WTC11 (cell line): ENCODE measurements at regions not wholly inside any gene's neighbourhood (a gene's known extent, or its start where the extent isn't known, plus 50 kb on each side); places are given as distances from the start of the nearest gene placed in this dataset.

ENCODE experiments used
- ATAC-seq: fragments of 200-7000 bp; cut with Tn5 transposase; 2 replicates; pipeline ENCODE4 v1.10.0; 2021; ENCODE audit warnings: mild to moderate bottlenecking, moderate library complexity
- CTCF ChIA-PET: fragments of 300-600 bp; sonication (Branson Sonifier 250); formaldehyde crosslinking; loops from one replicate; lab custom pipeline; 2021; ENCODE audit warnings: antibody characterized with exemption; lab: Charles Lee
- POLR2A ChIA-PET: fragments of 350-600 bp; sonication (Branson Sonifier 250); formaldehyde crosslinking; loops from one replicate; lab custom pipeline; 2021; ENCODE audit warnings: antibody characterized with exemption; lab: Charles Lee
- DNase-seq: peaks from one replicate; pipeline ENCODE4 v3.0.0; 2021; ENCODE audit warnings: low spot score
- H3K27ac Mint-ChIP-seq: 2 replicates; pipeline ENCODE4 v1.8.0; 2021; ENCODE audit warnings: mixed read lengths
- H3K27me3 Mint-ChIP-seq: 2 replicates; pipeline ENCODE4 v1.8.0; 2021; ENCODE audit warnings: low read depth, mild to moderate bottlenecking, moderate library complexity, mixed read lengths
- H3K36me3 Mint-ChIP-seq: 2 replicates; pipeline ENCODE4 v1.8.0; 2021; ENCODE audit warnings: mixed read lengths
- H3K4me1 Mint-ChIP-seq: 2 replicates; pipeline ENCODE4 v1.8.0; 2022; ENCODE audit warnings: mixed read lengths
- H3K4me3 Mint-ChIP-seq: 2 replicates; pipeline ENCODE4 v1.8.0; 2021; ENCODE audit warnings: mild to moderate bottlenecking, moderate library complexity, mixed read lengths
- H3K9me3 Mint-ChIP-seq: 2 replicates; pipeline ENCODE4 v1.8.0; 2021; ENCODE audit warnings: mixed read lengths
- ATF1 ChIP-seq: sonication (generic); formaldehyde crosslinking; IDR thresholded peaks from 2 replicates; pipeline ENCODE4 v1.8.1; 2023; ENCODE audit warnings: mild to moderate bottlenecking, moderate library complexity, missing genetic modification reagents
- ATF3 ChIP-seq: sonication (generic); formaldehyde crosslinking; conservative IDR thresholded peaks from 2 replicates; pipeline ENCODE4 v1.8.1; 2022; ENCODE audit warnings: mild to moderate bottlenecking, missing genetic modification reagents
- E2F4 ChIP-seq: sonication (generic); formaldehyde crosslinking; IDR thresholded peaks from 2 replicates; pipeline ENCODE4 v1.8.1; 2022; ENCODE audit warnings: low read depth, mild to moderate bottlenecking, moderate library complexity, missing genetic modification reagents, borderline replicate concordance
- ETV6 ChIP-seq: sonication (generic); formaldehyde crosslinking; IDR thresholded peaks from 2 replicates; pipeline ENCODE4 v1.8.1; 2022; ENCODE audit warnings: mild to moderate bottlenecking, missing genetic modification reagents
- FOXJ3 ChIP-seq: sonication (generic); formaldehyde crosslinking; IDR thresholded peaks from 2 replicates; pipeline ENCODE4 v1.9.0; 2021; ENCODE audit warnings: missing genetic modification reagents, mild to moderate bottlenecking, borderline replicate concordance
- FOXP1 ChIP-seq: sonication (generic); formaldehyde crosslinking; IDR thresholded peaks from 2 replicates; pipeline ENCODE4 v1.8.0; 2022; ENCODE audit warnings: missing genetic modification reagents, mild to moderate bottlenecking, moderate library complexity, borderline replicate concordance
- GTF2I ChIP-seq: fragments of 250-450 bp; sonication (Bioruptor Pico); conservative IDR thresholded peaks from 2 replicates; pipeline ENCODE4 v1.4.0; 2021; ENCODE audit warnings: mild to moderate bottlenecking
- MXD4 ChIP-seq: fragments of 250-450 bp; sonication (Bioruptor Pico); IDR thresholded peaks from 2 replicates; pipeline ENCODE4 v1.8.0; 2021; ENCODE audit warnings: mild to moderate bottlenecking, moderate library complexity, borderline replicate concordance
- SMAD3 ChIP-seq: sonication (generic); formaldehyde crosslinking; IDR thresholded peaks from 2 replicates; pipeline ENCODE4 v1.8.0; 2022; ENCODE audit warnings: missing genetic modification reagents, mild to moderate bottlenecking, borderline replicate concordance
- TCF7 ChIP-seq: sonication (generic); formaldehyde crosslinking; IDR thresholded peaks from 2 replicates; pipeline ENCODE4 v1.8.0; 2022; ENCODE audit warnings: mild to moderate bottlenecking, low read depth, missing genetic modification reagents, moderate library complexity
- ZNF317 ChIP-seq: sonication (generic); formaldehyde crosslinking; IDR thresholded peaks from 2 replicates; pipeline ENCODE4 v1.8.1; 2023; ENCODE audit warnings: low read depth, mild to moderate bottlenecking, moderate library complexity, missing genetic modification reagents, borderline replicate concordance
- ZNF512 ChIP-seq: sonication (generic); formaldehyde crosslinking; IDR thresholded peaks from 2 replicates; pipeline ENCODE4 v1.8.1; 2022; ENCODE audit warnings: missing genetic modification reagents, borderline replicate concordance
- ZNF532 ChIP-seq: fragments of 250-450 bp; sonication (Bioruptor Pico); IDR thresholded peaks from 2 replicates; pipeline ENCODE4 v1.9.0; 2021; ENCODE audit warnings: mild to moderate bottlenecking, borderline replicate concordance
- TF ChIP-seq, protein P1 (sequence below): sonication (generic); formaldehyde crosslinking; IDR thresholded peaks from 2 replicates; pipeline ENCODE4 v1.8.0; 2022; ENCODE audit warnings: mild to moderate bottlenecking, missing genetic modification reagents
- TF ChIP-seq, protein P2 (sequence below): fragments of 250-450 bp; sonication (Bioruptor Pico); IDR thresholded peaks from 2 replicates; pipeline ENCODE4 v1.9.0; 2021; ENCODE audit warnings: mild to moderate bottlenecking
- TF ChIP-seq, protein P3 (sequence below): sonication (generic); formaldehyde crosslinking; IDR thresholded peaks from 2 replicates; pipeline ENCODE4 v1.8.1; 2023; ENCODE audit warnings: mild to moderate bottlenecking, missing genetic modification reagents
- TF ChIP-seq, protein P4 (sequence below): fragments of 200-600 bp; IDR thresholded peaks from 2 replicates; pipeline ENCODE4 v1.8.0; 2022; ENCODE audit warnings: antibody characterized with exemption
- TF ChIP-seq, protein P5 (sequence below): fragments of 250-450 bp; sonication (Bioruptor Pico); conservative IDR thresholded peaks from 2 replicates; pipeline ENCODE4 v1.9.0; 2021; ENCODE audit warnings: mild to moderate bottlenecking

DNA sequence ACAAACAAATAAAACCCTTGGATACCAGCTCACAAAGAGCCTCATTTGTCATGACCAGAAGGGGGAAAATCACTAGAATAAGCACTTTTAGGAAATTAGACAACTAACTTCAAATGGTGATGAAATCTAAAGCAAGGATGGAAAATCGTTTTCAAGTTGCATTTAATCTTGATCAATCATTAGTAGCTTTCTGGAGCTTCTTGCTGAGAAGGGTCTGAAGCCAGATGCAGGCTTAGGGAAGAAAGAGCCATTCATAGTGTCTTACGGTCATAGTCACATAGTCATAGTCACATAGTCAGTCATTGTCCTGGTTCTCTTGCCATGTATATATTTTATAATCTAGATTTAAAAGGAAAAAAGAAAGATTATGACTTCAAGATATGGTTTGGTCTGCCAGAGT lies 610.5 kb downstream of the ACTL7B start (continued):
- TF ChIP-seq ATF3 (CRISPR knock-in tag) (no peak), ATF1 (no peak), MXD4 (CRISPR knock-in tag) (no peak), TCF7 (CRISPR knock-in tag) (no peak), GTF2I (CRISPR knock-in tag) (no peak), FOXP1 (CRISPR knock-in tag) (no peak)
- TF ChIP-seq, protein P1, sequence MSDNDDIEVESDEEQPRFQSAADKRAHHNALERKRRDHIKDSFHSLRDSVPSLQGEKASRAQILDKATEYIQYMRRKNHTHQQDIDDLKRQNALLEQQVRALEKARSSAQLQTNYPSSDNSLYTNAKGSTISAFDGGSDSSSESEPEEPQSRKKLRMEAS (CRISPR knock-in tag), result no peak
- TF ChIP-seq, protein P2, sequence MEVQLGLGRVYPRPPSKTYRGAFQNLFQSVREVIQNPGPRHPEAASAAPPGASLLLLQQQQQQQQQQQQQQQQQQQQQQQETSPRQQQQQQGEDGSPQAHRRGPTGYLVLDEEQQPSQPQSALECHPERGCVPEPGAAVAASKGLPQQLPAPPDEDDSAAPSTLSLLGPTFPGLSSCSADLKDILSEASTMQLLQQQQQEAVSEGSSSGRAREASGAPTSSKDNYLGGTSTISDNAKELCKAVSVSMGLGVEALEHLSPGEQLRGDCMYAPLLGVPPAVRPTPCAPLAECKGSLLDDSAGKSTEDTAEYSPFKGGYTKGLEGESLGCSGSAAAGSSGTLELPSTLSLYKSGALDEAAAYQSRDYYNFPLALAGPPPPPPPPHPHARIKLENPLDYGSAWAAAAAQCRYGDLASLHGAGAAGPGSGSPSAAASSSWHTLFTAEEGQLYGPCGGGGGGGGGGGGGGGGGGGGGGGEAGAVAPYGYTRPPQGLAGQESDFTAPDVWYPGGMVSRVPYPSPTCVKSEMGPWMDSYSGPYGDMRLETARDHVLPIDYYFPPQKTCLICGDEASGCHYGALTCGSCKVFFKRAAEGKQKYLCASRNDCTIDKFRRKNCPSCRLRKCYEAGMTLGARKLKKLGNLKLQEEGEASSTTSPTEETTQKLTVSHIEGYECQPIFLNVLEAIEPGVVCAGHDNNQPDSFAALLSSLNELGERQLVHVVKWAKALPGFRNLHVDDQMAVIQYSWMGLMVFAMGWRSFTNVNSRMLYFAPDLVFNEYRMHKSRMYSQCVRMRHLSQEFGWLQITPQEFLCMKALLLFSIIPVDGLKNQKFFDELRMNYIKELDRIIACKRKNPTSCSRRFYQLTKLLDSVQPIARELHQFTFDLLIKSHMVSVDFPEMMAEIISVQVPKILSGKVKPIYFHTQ (CRISPR knock-in tag), result no peak

DNA sequence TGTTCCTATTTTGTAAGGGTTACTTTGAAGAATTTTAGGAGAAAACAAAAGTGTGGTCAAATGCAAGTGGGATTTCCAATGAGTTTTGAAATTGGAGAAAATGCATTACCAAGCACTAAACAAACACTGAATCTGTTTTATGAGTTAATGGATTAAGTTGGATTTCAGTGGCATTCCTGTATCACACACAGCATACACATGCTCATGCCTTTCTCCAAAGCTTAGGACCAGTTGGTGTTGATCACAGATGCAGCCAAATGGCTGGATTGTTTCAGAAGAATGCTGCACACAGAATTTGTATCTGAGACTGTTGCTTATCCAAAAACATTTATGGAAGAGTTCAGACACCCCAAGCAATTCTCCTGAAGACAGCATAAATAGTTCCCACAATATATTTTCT lies 611.1 kb downstream of the ACTL7B start:
- H3K4me1 Mint-ChIP-seq, result peaks cover 8% of the 10 kb centered on the region
- H3K9me3 Mint-ChIP-seq, result peaks cover 4% of the 10 kb centered on the region
- ATAC-seq, result no peak
- no peaks in the 10 kb centered on the region for H3K27me3 Mint-ChIP-seq
- ChIA-PET POLR2A (no interaction called here), CTCF (no interaction called here)
- no peak overlapping the region for H3K27ac Mint-ChIP-seq
- H3K36me3 Mint-ChIP-seq, result no peaks in the 10 kb centered on the region
- no peak for DNase-seq
- no peak overlapping the region for H3K4me3 Mint-ChIP-seq
- TF ChIP-seq SMAD3 (CRISPR knock-in tag) (no peak), ZNF532 (CRISPR knock-in tag) (no peak), ETV6 (no peak), ATF1 (no peak), ZNF512 (CRISPR knock-in tag) (no peak), FOXJ3 (no peak), E2F4 (no peak), ZNF317 (CRISPR knock-in tag) (no peak)
- TF ChIP-seq, protein P3, sequence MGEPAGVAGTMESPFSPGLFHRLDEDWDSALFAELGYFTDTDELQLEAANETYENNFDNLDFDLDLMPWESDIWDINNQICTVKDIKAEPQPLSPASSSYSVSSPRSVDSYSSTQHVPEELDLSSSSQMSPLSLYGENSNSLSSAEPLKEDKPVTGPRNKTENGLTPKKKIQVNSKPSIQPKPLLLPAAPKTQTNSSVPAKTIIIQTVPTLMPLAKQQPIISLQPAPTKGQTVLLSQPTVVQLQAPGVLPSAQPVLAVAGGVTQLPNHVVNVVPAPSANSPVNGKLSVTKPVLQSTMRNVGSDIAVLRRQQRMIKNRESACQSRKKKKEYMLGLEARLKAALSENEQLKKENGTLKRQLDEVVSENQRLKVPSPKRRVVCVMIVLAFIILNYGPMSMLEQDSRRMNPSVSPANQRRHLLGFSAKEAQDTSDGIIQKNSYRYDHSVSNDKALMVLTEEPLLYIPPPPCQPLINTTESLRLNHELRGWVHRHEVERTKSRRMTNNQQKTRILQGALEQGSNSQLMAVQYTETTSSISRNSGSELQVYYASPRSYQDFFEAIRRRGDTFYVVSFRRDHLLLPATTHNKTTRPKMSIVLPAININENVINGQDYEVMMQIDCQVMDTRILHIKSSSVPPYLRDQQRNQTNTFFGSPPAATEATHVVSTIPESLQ (CRISPR knock-in tag), result no peak
- TF ChIP-seq, protein P1 (CRISPR knock-in tag), result no peak
- TF ChIP-seq, protein P4, sequence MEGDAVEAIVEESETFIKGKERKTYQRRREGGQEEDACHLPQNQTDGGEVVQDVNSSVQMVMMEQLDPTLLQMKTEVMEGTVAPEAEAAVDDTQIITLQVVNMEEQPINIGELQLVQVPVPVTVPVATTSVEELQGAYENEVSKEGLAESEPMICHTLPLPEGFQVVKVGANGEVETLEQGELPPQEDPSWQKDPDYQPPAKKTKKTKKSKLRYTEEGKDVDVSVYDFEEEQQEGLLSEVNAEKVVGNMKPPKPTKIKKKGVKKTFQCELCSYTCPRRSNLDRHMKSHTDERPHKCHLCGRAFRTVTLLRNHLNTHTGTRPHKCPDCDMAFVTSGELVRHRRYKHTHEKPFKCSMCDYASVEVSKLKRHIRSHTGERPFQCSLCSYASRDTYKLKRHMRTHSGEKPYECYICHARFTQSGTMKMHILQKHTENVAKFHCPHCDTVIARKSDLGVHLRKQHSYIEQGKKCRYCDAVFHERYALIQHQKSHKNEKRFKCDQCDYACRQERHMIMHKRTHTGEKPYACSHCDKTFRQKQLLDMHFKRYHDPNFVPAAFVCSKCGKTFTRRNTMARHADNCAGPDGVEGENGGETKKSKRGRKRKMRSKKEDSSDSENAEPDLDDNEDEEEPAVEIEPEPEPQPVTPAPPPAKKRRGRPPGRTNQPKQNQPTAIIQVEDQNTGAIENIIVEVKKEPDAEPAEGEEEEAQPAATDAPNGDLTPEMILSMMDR, result no peak
- TF ChIP-seq, protein P5, sequence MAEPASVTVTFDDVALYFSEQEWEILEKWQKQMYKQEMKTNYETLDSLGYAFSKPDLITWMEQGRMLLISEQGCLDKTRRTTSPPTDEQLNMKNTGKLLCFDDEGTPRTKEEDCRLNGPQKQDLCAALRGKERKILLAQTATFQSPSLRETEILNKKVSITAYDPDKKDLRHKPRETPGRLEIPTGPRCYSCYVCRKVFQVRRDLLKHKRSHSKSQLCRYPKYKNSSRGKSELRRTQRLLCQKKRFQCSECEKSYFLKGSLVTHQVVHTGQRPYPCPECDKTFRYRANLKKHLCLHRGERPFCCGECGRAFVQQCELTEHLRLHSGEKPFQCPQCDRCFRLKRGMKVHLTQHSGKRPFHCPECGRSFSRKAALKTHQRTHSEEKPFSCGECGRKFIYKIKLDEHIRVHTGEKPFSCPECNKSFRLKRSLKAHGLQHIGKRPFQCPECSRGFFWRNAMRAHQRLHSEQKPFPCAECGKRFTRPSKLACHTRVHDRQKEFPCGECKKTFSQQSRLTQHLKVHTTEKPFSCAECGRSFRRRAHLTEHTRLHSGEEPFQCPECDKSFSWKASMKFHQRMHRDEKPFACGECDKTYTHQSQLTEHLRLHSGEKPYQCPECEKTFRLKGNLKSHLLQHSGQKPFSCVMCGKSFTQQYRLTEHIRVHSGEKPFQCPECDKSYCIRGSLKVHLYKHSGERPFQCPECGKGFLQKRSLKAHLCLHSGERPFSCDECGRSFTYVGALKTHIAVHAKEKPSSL, result no peak
